Prostate gland (tissue), 2 donors: ENCODE measurements at regions not wholly inside any gene's neighbourhood (a gene's known extent, or its start where the extent isn't known, plus 50 kb on each side); places are given as distances from the start of the nearest gene placed in this dataset.
"Not testable (repeated sequence)": the region's sequence is repeated elsewhere in the genome, so short reads cannot be mapped to it uniquely, and the experiment has no call there.

ENCODE experiments used
- DNase-seq: peaks from one replicate; pipeline ENCODE4 v3.0.0-alpha.2; 2019; ENCODE audit warnings: low spot score
- H3K27ac ChIP-seq, 2 donors: fragments of 200-600 bp; sonication (generic); 2 replicates each; pipeline ENCODE4 v1.5.1; 2017 to 2019
- H3K27me3 ChIP-seq: fragments of 200-600 bp; sonication (generic); replicated peaks from 2 replicates; pipeline ENCODE4 v1.5.1; 2019; ENCODE audit not compliant: insufficient read depth
- H3K36me3 ChIP-seq, 2 donors: fragments of 200-600 bp; sonication (generic); 1 replicate in 1 of 2; 2 replicates in 1 of 2; pipeline versions ENCODE4 v1.5.1 to v1.8.1; 2017 to 2019
- H3K4me1 ChIP-seq: fragments of 200-600 bp; sonication (generic); replicated peaks from 2 replicates; pipeline ENCODE4 v1.5.1; 2019
- H3K4me3 ChIP-seq, 2 donors: fragments of 200-600 bp; sonication (generic); 2 replicates each; pipeline ENCODE4 v1.5.1; 2017 to 2019
- H3K9me3 ChIP-seq: fragments of 200-600 bp; sonication (generic); 2 replicates; pipeline ENCODE4 v1.5.1; 2017
- CTCF ChIP-seq, 4 experiments: fragments of 200-600 bp in 2 of 4; fragments of 450-650 bp in 2 of 4; sonication (generic) in 2 of 4; IDR thresholded peaks; 1 replicate in 3 of 4; 2 replicates in 1 of 4; pipeline ENCODE4 v1.5.1; 2016 to 2019; ENCODE audit warnings: antibody characterized with exemption in 4 of 4, mild to moderate bottlenecking in 2 of 4, moderate library complexity in 2 of 4
- POLR2A ChIP-seq: fragments of 450-650 bp; IDR thresholded peaks from one replicate; pipeline ENCODE4 v1.6.1; 2016; ENCODE audit warnings: antibody characterized with exemption, mild to moderate bottlenecking
- POLR2AphosphoS5 ChIP-seq: sonication (generic); formaldehyde crosslinking; IDR thresholded peaks from one replicate; pipeline ENCODE4 v1.6.1; 2017; ENCODE audit warnings: antibody characterized with exemption
- WGBS: methylation state at CpG from one replicate; pipeline ENCODE4 v1.1.5; 2018; 5-methylcytosine and 5-hydroxymethylcytosine counted together
- intact Hi-C: fragments of 100-400 bp; cut with DNase I; formaldehyde crosslinking; loops from one replicate; pipeline ENCODE4 v1.14.2; 2022

GRCh38 chr15:81795899-81796298 is 249.9 kb downstream of the MEX3B start:
- WGBS = 85% methylated on average over 1 of the region's 1 CpG
- no peaks in the 10 kb centered on the region for H3K27me3 ChIP-seq
- intact Hi-C loops = no loop called here
- H3K4me3 ChIP-seq = no peak overlapping the region
- DNase-seq = no peak
- no peak overlapping the region for H3K27ac ChIP-seq
- H3K9me3 ChIP-seq = no peaks in the 10 kb centered on the region
- TF ChIP-seq CTCF (IDR thresholded peaks at IDR 0.05) (no peak), POLR2AphosphoS5 (no peak)
- H3K4me1 ChIP-seq = no peaks in the 10 kb centered on the region
- no peaks in the 10 kb centered on the region for H3K36me3 ChIP-seq

GRCh38 chr15:81792646-81793045 is 253.2 kb downstream of the MEX3B start:
- intact Hi-C loops = no loop called here
- Histone ChIP-seq H3K27ac (no peak overlapping the region), H3K4me3 (no peak overlapping the region), H3K4me1 (no peaks in the 10 kb centered on the region), H3K27me3 (no peaks in the 10 kb centered on the region), H3K9me3 (no peaks in the 10 kb centered on the region), H3K36me3 (no peaks in the 10 kb centered on the region)
- no peak for TF ChIP-seq CTCF (IDR thresholded peaks at IDR 0.05)
- TF ChIP-seq POLR2AphosphoS5 = no peak
- no peak for TF ChIP-seq POLR2A
- DNase-seq = no peak
- WGBS = 77% methylated on average over 2 of the region's 2 CpGs

GRCh38 chr15:81791322-81791721 is 254.5 kb downstream of the MEX3B start:
- H3K4me1 ChIP-seq, intact Hi-C loops, H3K27me3 ChIP-seq, H3K36me3 ChIP-seq, H3K4me3 ChIP-seq, H3K9me3 ChIP-seq, DNase-seq, H3K27ac ChIP-seq: not testable (repeated sequence)
- 93% methylated on average over 2 of the region's 2 CpGs for WGBS

- H3K4me1 ChIP-seq = no peaks in the 10 kb centered on the region
- H3K36me3 ChIP-seq = no peaks in the 10 kb centered on the region
- no peak overlapping the region for H3K4me3 ChIP-seq
- intact Hi-C loops = no loop called here
- no peak for DNase-seq
- 94% methylated on average over 4 of the region's 4 CpGs for WGBS
- H3K27me3 ChIP-seq = no peaks in the 10 kb centered on the region
- TF ChIP-seq CTCF (IDR thresholded peaks at IDR 0.05) = no peak
- no peak for TF ChIP-seq POLR2AphosphoS5
- no peak for TF ChIP-seq POLR2A
- no peaks in the 10 kb centered on the region for H3K9me3 ChIP-seq
- H3K27ac ChIP-seq = no peak overlapping the region
Observed at GRCh38 chr15:81789403-81789802, 256.4 kb downstream of the MEX3B start.

- no peak overlapping the region for H3K4me3 ChIP-seq
- WGBS = 95% methylated on average over 4 of the region's 4 CpGs
- H3K4me1 ChIP-seq = no peaks in the 10 kb centered on the region
- no peak for TF ChIP-seq POLR2A
- no peak for DNase-seq
- no peaks in the 10 kb centered on the region for H3K36me3 ChIP-seq
- H3K27me3 ChIP-seq = no peaks in the 10 kb centered on the region
- no peak overlapping the region for H3K27ac ChIP-seq
- intact Hi-C loops = no loop called here
- H3K9me3 ChIP-seq = no peaks in the 10 kb centered on the region
Observed at GRCh38 chr15:81786776-81787175, 259.0 kb downstream of the MEX3B start.

GRCh38 chr15:81785679-81786078 is 260.1 kb downstream of the MEX3B start:
- H3K4me1 ChIP-seq = no peaks in the 10 kb centered on the region
- H3K27ac ChIP-seq = no peak overlapping the region
- no peak for DNase-seq
- no peak overlapping the region for H3K4me3 ChIP-seq
- H3K9me3 ChIP-seq = no peaks in the 10 kb centered on the region
- H3K36me3 ChIP-seq = no peaks in the 10 kb centered on the region
- 92% methylated on average over 5 of the region's 5 CpGs for WGBS
- TF ChIP-seq POLR2AphosphoS5 (no peak), POLR2A (no peak), CTCF (IDR thresholded peaks at IDR 0.05) (no peak)
- intact Hi-C loops = no loop called here
- H3K27me3 ChIP-seq = no peaks in the 10 kb centered on the region
